ENCODE measurements at regions not wholly inside any gene's neighbourhood (a gene's known extent, or its start where the extent isn't known, plus 50 kb on each side); places are given as distances from the start of the nearest gene placed in this dataset.

DNA sequence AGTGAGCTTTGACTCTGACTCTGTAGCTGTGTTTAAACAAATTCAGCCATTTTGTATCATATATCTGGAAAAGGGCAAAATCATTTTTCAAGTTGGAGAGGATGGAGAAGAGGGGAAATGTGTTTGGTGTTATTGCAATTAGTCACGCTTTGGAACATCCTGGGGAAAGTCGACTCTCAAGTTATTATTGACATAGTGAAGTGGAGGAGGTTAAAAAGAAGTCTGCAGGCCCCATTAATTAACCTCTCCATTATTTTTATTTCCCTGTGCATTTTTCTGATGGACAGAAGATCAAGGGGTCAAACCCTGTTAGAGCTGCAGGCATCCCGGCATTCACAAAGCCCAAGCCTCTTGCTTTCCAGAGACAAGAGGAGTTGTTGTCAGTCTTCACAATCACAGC is 132.6 kb downstream of the TEX36 start:
- TF ChIP-seq, protein P1, sequence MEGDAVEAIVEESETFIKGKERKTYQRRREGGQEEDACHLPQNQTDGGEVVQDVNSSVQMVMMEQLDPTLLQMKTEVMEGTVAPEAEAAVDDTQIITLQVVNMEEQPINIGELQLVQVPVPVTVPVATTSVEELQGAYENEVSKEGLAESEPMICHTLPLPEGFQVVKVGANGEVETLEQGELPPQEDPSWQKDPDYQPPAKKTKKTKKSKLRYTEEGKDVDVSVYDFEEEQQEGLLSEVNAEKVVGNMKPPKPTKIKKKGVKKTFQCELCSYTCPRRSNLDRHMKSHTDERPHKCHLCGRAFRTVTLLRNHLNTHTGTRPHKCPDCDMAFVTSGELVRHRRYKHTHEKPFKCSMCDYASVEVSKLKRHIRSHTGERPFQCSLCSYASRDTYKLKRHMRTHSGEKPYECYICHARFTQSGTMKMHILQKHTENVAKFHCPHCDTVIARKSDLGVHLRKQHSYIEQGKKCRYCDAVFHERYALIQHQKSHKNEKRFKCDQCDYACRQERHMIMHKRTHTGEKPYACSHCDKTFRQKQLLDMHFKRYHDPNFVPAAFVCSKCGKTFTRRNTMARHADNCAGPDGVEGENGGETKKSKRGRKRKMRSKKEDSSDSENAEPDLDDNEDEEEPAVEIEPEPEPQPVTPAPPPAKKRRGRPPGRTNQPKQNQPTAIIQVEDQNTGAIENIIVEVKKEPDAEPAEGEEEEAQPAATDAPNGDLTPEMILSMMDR (IDR thresholded peaks at IDR 0.05), result no peak
- TF ChIP-seq POLR2A (IDR thresholded peaks at IDR 0.05), result no peak

Measured in esophagus squamous epithelium (tissue), 4 donors.